Neuronal stem cell (in vitro differentiated cells): ENCODE measurements at regions not wholly inside any gene's neighbourhood (a gene's known extent, or its start where the extent isn't known, plus 50 kb on each side); places are given as distances from the start of the nearest gene placed in this dataset.

Source experiments
- DNase-seq: peaks from one replicate; pipeline ENCODE4 v3.0.0-alpha.2; 2013; ENCODE audit warnings: low spot score
- H2AFZ ChIP-seq: one replicate; pipeline ENCODE4 v1.6.1; 2013; ENCODE audit warnings: mild to moderate bottlenecking, low read length, inconsistent platforms
- H2AK5ac ChIP-seq: 2 replicates; pipeline ENCODE4 v1.6.1; 2013; ENCODE audit warnings: low read depth, mild to moderate bottlenecking, inconsistent platforms, low read length, moderate library complexity, mixed read lengths
- H2BK120ac ChIP-seq: 2 replicates; pipeline ENCODE4 v1.6.1; 2013; ENCODE audit warnings: low read depth, mild to moderate bottlenecking, inconsistent platforms, low read length, moderate library complexity, mixed read lengths
- H2BK12ac ChIP-seq: one replicate; pipeline ENCODE4 v1.6.1; 2013; ENCODE audit warnings: low read length, inconsistent platforms
- H2BK15ac ChIP-seq: 2 replicates; pipeline ENCODE4 v1.6.1; 2013; ENCODE audit warnings: mild to moderate bottlenecking, low read length, inconsistent platforms, mixed read lengths
- H2BK5ac ChIP-seq: one replicate; pipeline ENCODE4 v1.6.1; 2013; ENCODE audit warnings: inconsistent platforms, mild to moderate bottlenecking, low read length, moderate library complexity
- H3K14ac ChIP-seq: one replicate; pipeline ENCODE4 v1.6.1; 2013; ENCODE audit warnings: low read length, inconsistent platforms
- H3K18ac ChIP-seq: 2 replicates; pipeline ENCODE4 v1.6.1; 2013; ENCODE audit warnings: low read length, inconsistent platforms
- H3K23ac ChIP-seq: 2 replicates; pipeline ENCODE4 v1.6.1; 2013; ENCODE audit warnings: low read depth, mild to moderate bottlenecking, mixed read lengths, low read length, inconsistent platforms; ENCODE audit not compliant: poor library complexity
- H3K27ac ChIP-seq: replicated peaks from 3 replicates; pipeline ENCODE4 v1.5.1; 2013; ENCODE audit warnings: low read length, inconsistent platforms
- H3K27me3 ChIP-seq, 3 experiments: 2 replicates each; pipeline ENCODE4 v1.6.1; 2013; ENCODE audit warnings: low read length in 3 of 3, mild to moderate bottlenecking in 2 of 3, inconsistent platforms in 1 of 3, low read depth in 1 of 3, mixed read lengths in 1 of 3, moderate library complexity in 1 of 3; ENCODE audit not compliant: control insufficient read depth in 3 of 3, insufficient read depth in 3 of 3
- H3K36me3 ChIP-seq, 2 donors: replicated peaks in 1 of 2; 2 replicates each; pipeline ENCODE4 v1.6.1; 2013; ENCODE audit warnings: low read length in 2 of 2; ENCODE audit not compliant: control insufficient read depth in 2 of 2, insufficient read depth in 2 of 2
- H3K4ac ChIP-seq: 2 replicates; pipeline ENCODE4 v1.6.1; 2013; ENCODE audit warnings: inconsistent platforms, mild to moderate bottlenecking, low read length, moderate library complexity
- H3K4me1 ChIP-seq, 2 donors: 1 replicate in 1 of 2; 2 replicates in 1 of 2; pipeline ENCODE4 v1.6.1; 2013; ENCODE audit warnings: low read length in 2 of 2, low read depth in 1 of 2; ENCODE audit not compliant: control insufficient read depth in 2 of 2, insufficient read depth in 1 of 2
- H3K4me2 ChIP-seq: one replicate; pipeline ENCODE4 v1.6.1; 2013; ENCODE audit warnings: mild to moderate bottlenecking, low read length, inconsistent platforms; ENCODE audit not compliant: insufficient read depth, poor library complexity, severe bottlenecking
- H3K4me3 ChIP-seq, 2 donors: 2 replicates each; pipeline ENCODE4 v1.5.1; 2013; ENCODE audit warnings: low read length in 2 of 2, mild to moderate bottlenecking in 2 of 2, inconsistent platforms in 1 of 2, moderate library complexity in 1 of 2
- H3K79me1 ChIP-seq: one replicate; pipeline ENCODE4 v1.6.1; 2013; ENCODE audit warnings: low read depth, mild to moderate bottlenecking, inconsistent platforms, low read length, moderate library complexity
- H3K9ac ChIP-seq: one replicate; pipeline ENCODE4 v1.6.1; 2013; ENCODE audit warnings: mild to moderate bottlenecking, low read depth, low read length, inconsistent platforms; ENCODE audit not compliant: poor library complexity
- H3K9me3 ChIP-seq, 2 donors: replicated peaks in 1 of 2; 2 replicates each; pipeline versions ENCODE3 to v1.6.1; 2013; ENCODE audit warnings: low read length in 2 of 2, mild to moderate bottlenecking in 2 of 2, inconsistent platforms in 1 of 2, low read depth in 1 of 2, mixed read lengths in 1 of 2, moderate library complexity in 1 of 2; ENCODE audit not compliant: control insufficient read depth in 2 of 2, insufficient read depth in 1 of 2
- H4K8ac ChIP-seq: one replicate; pipeline ENCODE4 v1.6.1; 2013; ENCODE audit warnings: low read depth, mild to moderate bottlenecking, inconsistent platforms, low read length, moderate library complexity
- H4K91ac ChIP-seq: one replicate; pipeline ENCODE4 v1.6.1; 2013; ENCODE audit warnings: low read length, low read depth, mild to moderate bottlenecking, inconsistent platforms; ENCODE audit not compliant: poor library complexity
- WGBS, 2 donors: extraction: QIAGEN DNeasy Blood & Tissue Kit; methylation state at CpG; one replicate each; pipeline ENCODE4 v1.1.7; 2013; ENCODE audit warnings: missing lambda C conversion rate in 2 of 2, mixed read lengths in 1 of 2; ENCODE audit not compliant: insufficient read length in 2 of 2, insufficient replicate concordance in 1 of 2; ENCODE audit errors: extremely low coverage in 2 of 2; 5-methylcytosine and 5-hydroxymethylcytosine counted together

DNA sequence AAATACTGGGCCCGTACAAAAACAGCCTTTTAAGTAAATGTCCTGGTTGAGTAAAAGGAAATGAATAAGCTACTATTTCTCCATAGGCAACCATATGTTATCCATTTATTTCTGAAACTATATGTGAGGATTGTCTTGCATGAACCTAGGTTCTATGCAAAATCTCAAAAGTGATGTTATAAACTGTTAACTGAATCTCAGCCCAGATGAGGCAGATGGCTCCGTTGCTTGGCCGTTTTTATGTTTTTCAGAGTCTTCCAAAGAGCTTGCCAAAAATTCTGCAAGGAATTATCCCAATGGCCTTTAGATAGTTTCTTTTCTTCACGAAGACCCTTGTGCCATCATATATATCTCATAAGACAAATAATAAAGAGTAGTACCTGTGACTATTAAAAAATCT lies 1669.5 kb upstream of the DDX18 start:
- no CpG with 5 or more reads among the region's 4 CpGs for WGBS, 2 donors
- H3K4me1 ChIP-seq = peaks cover 0 to 1% of the 10 kb centered on the region in 2 donors
- H4K91ac ChIP-seq = no peak overlapping the region
- H2BK15ac ChIP-seq = no peak overlapping the region
- H3K4ac ChIP-seq = no peak overlapping the region
- H3K36me3 ChIP-seq = no peaks in the 10 kb centered on the region
- H3K14ac ChIP-seq = no peak overlapping the region
- no peak overlapping the region for H3K4me2 ChIP-seq
- H2BK5ac ChIP-seq = no peak overlapping the region
- H3K9me3 ChIP-seq = no peaks in the 10 kb centered on the region
- no peak overlapping the region for H2BK12ac ChIP-seq
- no peak for DNase-seq
- H3K79me1 ChIP-seq = no peaks in the 10 kb centered on the region
- H3K23ac ChIP-seq = no peak overlapping the region
- no peak overlapping the region for H4K8ac ChIP-seq
- no peak overlapping the region for H3K4me3 ChIP-seq
- no peak overlapping the region for H2BK120ac ChIP-seq
- no peak overlapping the region for H2AK5ac ChIP-seq
- no peak overlapping the region for H3K9ac ChIP-seq
- H2AFZ ChIP-seq = no peak overlapping the region
- no peaks in the 10 kb centered on the region for H3K27me3 ChIP-seq
- no peak overlapping the region for H3K18ac ChIP-seq
- H3K27ac ChIP-seq = no peak overlapping the region

DNA sequence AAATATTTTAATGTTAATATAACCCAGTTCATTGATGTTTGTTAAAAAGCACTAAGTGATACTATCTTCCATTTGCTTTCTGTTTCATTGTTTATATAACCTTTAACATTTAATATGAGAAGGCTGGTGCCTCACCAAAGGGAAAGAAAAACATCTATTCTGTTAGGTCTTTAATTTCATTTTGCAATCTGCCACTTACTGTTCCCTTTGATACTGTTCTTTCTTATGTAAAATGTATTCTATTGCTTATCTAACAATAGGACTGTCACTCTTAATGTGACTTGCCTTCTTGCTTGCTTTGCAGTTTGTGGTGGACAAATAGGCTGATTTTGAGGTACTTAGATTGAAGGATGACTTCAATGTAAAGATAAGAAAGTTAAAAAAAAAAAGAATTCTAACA lies 1666.1 kb upstream of the DDX18 start:
- no peak overlapping the region for H3K4me3 ChIP-seq
- H3K4me2 ChIP-seq = no peak overlapping the region
- H4K91ac ChIP-seq = no peak overlapping the region
- no peak overlapping the region for H3K18ac ChIP-seq
- no peak overlapping the region for H3K14ac ChIP-seq
- no peaks in the 10 kb centered on the region for H3K79me1 ChIP-seq
- H2AFZ ChIP-seq = no peak overlapping the region
- no peak overlapping the region for H2AK5ac ChIP-seq
- no peak overlapping the region for H3K23ac ChIP-seq
- no peak overlapping the region for H2BK12ac ChIP-seq
- no peak overlapping the region for H3K27ac ChIP-seq
- no peak overlapping the region for H3K9ac ChIP-seq
- H3K4me1 ChIP-seq = no peaks in the 10 kb centered on the region
- no peak overlapping the region for H2BK15ac ChIP-seq
- H2BK5ac ChIP-seq = no peak overlapping the region
- DNase-seq = no peak
- H4K8ac ChIP-seq = no peak overlapping the region
- H3K27me3 ChIP-seq = no peaks in the 10 kb centered on the region
- H3K9me3 ChIP-seq = no peaks in the 10 kb centered on the region
- no peak overlapping the region for H2BK120ac ChIP-seq
- H3K4ac ChIP-seq = no peak overlapping the region
- no peaks in the 10 kb centered on the region for H3K36me3 ChIP-seq

DNA sequence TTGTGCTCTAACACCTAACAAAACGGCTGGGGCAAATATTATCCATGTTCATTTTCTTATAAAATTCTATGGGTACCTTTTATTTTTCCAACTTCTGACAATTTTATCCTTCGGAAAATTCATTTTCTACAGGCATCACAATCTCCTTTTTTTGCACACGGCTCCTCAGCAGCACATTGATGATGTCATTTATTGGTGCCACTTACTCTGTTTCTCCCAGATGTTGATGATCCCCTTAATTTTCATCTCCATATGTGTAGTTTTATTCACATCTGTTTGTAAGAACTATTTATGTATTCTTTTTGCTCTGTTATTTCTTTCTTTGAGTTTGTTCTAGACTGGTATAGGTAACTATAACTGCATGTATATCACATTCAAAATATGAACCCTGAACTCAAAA lies 1660.8 kb upstream of the DDX18 start:
- no peak overlapping the region for H4K91ac ChIP-seq
- no peak overlapping the region for H3K23ac ChIP-seq
- no peak for DNase-seq
- no peak overlapping the region for H3K14ac ChIP-seq
- no peak overlapping the region for H2BK15ac ChIP-seq
- H3K4me1 ChIP-seq = no peaks in the 10 kb centered on the region
- no peaks in the 10 kb centered on the region for H3K9me3 ChIP-seq
- H3K36me3 ChIP-seq = no peaks in the 10 kb centered on the region
- no peak overlapping the region for H2BK5ac ChIP-seq
- no peak overlapping the region for H3K18ac ChIP-seq
- no peak overlapping the region for H2BK12ac ChIP-seq
- H2AK5ac ChIP-seq = no peak overlapping the region
- no peak overlapping the region for H3K9ac ChIP-seq
- H3K27me3 ChIP-seq = no peaks in the 10 kb centered on the region
- no peak overlapping the region for H3K27ac ChIP-seq
- no peak overlapping the region for H2AFZ ChIP-seq
- no CpG with 5 or more reads among the region's 3 CpGs for WGBS, 2 donors
- H3K4ac ChIP-seq = no peak overlapping the region
- H4K8ac ChIP-seq = no peak overlapping the region
- no peaks in the 10 kb centered on the region for H3K79me1 ChIP-seq
- H2BK120ac ChIP-seq = no peak overlapping the region
- no peak overlapping the region for H3K4me3 ChIP-seq
- no peak overlapping the region for H3K4me2 ChIP-seq

DNA sequence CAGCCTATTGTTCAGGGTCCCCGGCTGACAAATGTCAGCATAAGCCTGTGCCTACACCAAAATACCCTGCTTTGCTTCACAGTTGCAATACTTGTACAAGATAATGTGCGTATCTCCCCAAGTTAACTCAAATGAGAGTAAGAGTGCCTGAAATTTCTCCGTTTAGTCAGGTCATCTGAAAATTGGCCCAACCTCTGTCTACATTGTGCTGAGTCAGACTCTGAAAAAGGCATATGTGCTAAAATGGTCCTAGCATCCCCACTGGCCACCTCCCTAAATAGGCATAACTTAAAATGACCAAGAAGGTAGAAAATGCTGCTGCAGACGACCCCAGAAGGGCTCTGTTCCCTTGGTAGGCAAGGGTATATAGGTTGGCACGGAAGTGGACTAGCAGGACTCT lies 1653.8 kb upstream of the DDX18 start:
- H4K8ac ChIP-seq = no peak overlapping the region
- DNase-seq = no peak
- no peak overlapping the region for H3K14ac ChIP-seq
- no peaks in the 10 kb centered on the region for H3K9me3 ChIP-seq
- H3K27ac ChIP-seq = no peak overlapping the region
- H2BK12ac ChIP-seq = no peak overlapping the region
- no peaks in the 10 kb centered on the region for H3K27me3 ChIP-seq
- no peaks in the 10 kb centered on the region for H3K36me3 ChIP-seq
- no peaks in the 10 kb centered on the region for H3K4me1 ChIP-seq
- H2BK5ac ChIP-seq = no peak overlapping the region
- no CpG with 5 or more reads among the region's 5 CpGs for WGBS, 2 donors
- no peak overlapping the region for H2AK5ac ChIP-seq
- no peak overlapping the region for H3K4me3 ChIP-seq
- H2AFZ ChIP-seq = no peak overlapping the region
- no peak overlapping the region for H3K4ac ChIP-seq
- no peak overlapping the region for H4K91ac ChIP-seq
- no peak overlapping the region for H2BK15ac ChIP-seq
- H2BK120ac ChIP-seq = no peak overlapping the region
- no peaks in the 10 kb centered on the region for H3K79me1 ChIP-seq
- no peak overlapping the region for H3K9ac ChIP-seq
- no peak overlapping the region for H3K23ac ChIP-seq
- H3K18ac ChIP-seq = no peak overlapping the region
- no peak overlapping the region for H3K4me2 ChIP-seq
